ENCODE measurements at regions not wholly inside any gene's neighbourhood (a gene's known extent, or its start where the extent isn't known, plus 50 kb on each side); places are given as distances from the start of the nearest gene placed in this dataset.

DNA sequence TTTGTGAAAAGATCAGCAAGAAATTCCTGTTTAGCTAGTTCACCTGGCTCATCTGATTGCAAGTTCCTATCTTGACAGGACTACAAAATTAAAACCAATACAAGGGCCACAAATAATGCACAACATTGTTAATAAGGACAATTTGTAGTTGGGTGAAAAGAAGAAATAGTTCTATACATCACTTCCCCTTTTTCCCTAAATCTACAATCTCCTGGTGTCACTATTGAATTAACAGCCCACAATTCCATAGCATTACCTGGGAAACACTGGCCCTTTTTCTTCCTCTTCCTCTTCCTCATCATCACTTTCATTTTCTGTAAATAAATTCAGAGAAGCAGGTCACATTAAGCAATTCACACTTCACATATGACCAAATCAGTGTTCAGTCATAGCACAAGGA is 366.9 kb downstream of the FAM72C start:
- TF ChIP-seq, protein P1, sequence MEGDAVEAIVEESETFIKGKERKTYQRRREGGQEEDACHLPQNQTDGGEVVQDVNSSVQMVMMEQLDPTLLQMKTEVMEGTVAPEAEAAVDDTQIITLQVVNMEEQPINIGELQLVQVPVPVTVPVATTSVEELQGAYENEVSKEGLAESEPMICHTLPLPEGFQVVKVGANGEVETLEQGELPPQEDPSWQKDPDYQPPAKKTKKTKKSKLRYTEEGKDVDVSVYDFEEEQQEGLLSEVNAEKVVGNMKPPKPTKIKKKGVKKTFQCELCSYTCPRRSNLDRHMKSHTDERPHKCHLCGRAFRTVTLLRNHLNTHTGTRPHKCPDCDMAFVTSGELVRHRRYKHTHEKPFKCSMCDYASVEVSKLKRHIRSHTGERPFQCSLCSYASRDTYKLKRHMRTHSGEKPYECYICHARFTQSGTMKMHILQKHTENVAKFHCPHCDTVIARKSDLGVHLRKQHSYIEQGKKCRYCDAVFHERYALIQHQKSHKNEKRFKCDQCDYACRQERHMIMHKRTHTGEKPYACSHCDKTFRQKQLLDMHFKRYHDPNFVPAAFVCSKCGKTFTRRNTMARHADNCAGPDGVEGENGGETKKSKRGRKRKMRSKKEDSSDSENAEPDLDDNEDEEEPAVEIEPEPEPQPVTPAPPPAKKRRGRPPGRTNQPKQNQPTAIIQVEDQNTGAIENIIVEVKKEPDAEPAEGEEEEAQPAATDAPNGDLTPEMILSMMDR (conservative IDR thresholded peaks at IDR 0.05; ENCODE audit: low read depth in 2 of 2) = no peak
- TF ChIP-seq, protein P2, sequence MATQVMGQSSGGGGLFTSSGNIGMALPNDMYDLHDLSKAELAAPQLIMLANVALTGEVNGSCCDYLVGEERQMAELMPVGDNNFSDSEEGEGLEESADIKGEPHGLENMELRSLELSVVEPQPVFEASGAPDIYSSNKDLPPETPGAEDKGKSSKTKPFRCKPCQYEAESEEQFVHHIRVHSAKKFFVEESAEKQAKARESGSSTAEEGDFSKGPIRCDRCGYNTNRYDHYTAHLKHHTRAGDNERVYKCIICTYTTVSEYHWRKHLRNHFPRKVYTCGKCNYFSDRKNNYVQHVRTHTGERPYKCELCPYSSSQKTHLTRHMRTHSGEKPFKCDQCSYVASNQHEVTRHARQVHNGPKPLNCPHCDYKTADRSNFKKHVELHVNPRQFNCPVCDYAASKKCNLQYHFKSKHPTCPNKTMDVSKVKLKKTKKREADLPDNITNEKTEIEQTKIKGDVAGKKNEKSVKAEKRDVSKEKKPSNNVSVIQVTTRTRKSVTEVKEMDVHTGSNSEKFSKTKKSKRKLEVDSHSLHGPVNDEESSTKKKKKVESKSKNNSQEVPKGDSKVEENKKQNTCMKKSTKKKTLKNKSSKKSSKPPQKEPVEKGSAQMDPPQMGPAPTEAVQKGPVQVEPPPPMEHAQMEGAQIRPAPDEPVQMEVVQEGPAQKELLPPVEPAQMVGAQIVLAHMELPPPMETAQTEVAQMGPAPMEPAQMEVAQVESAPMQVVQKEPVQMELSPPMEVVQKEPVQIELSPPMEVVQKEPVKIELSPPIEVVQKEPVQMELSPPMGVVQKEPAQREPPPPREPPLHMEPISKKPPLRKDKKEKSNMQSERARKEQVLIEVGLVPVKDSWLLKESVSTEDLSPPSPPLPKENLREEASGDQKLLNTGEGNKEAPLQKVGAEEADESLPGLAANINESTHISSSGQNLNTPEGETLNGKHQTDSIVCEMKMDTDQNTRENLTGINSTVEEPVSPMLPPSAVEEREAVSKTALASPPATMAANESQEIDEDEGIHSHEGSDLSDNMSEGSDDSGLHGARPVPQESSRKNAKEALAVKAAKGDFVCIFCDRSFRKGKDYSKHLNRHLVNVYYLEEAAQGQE (IDR thresholded peaks at IDR 0.05; ENCODE audit: unreplicated experiment) = no peak
- TF ChIP-seq EZH2phosphoT487 (IDR thresholded peaks at IDR 0.05; ENCODE audit: unreplicated experiment) = no peak

Measured in GM23338 (cell line).